ENCODE measurements at regions not wholly inside any gene's neighbourhood (a gene's known extent, or its start where the extent isn't known, plus 50 kb on each side); places are given as distances from the start of the nearest gene placed in this dataset.

GRCh38 chr3:36258421-36258820 lies 121.9 kb upstream of the STAC start:
- TF ChIP-seq CTCF (conservative IDR thresholded peaks at IDR 0.05; ENCODE audit: low read depth, low read length) (no peak), EZH2 (IDR thresholded peaks at IDR 0.05; ENCODE audit: borderline replicate concordance, low read depth, low read length, poor library complexity, severe bottlenecking) (no peak)
